ENCODE measurements at regions not wholly inside any gene's neighbourhood (a gene's known extent, or its start where the extent isn't known, plus 50 kb on each side); places are given as distances from the start of the nearest gene placed in this dataset.

DNA sequence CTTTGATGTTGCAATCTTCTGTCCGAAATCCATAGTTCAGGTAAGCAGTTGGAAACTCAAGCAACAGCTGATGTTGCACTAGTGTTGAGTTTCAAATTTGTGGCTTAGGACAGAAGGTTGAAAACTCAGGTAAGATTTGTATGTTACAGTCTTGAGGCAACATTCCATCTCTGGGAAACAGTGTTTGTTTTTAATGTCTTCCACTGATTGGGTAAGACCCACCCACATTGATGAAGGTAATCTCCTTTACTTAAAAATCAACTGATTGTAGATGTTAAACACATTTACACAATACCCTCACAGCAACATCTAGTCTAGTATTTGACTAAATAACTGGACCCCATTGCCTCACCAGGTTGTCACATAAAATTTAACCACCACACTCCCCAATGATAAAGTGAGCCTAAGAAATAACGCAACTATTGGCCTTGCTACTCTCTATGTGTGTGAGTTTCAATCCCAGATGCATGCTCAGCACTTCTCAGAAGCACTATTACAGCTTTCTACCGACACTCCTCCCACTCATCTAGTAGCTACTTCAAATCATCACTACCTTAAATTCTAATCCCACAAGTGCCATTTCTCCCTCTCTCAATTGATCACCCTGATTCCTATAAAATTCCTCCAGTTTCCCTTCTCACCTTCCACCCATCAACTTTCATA lies 164.0 kb downstream of the MBD2 start:
- TF ChIP-seq, protein P1, sequence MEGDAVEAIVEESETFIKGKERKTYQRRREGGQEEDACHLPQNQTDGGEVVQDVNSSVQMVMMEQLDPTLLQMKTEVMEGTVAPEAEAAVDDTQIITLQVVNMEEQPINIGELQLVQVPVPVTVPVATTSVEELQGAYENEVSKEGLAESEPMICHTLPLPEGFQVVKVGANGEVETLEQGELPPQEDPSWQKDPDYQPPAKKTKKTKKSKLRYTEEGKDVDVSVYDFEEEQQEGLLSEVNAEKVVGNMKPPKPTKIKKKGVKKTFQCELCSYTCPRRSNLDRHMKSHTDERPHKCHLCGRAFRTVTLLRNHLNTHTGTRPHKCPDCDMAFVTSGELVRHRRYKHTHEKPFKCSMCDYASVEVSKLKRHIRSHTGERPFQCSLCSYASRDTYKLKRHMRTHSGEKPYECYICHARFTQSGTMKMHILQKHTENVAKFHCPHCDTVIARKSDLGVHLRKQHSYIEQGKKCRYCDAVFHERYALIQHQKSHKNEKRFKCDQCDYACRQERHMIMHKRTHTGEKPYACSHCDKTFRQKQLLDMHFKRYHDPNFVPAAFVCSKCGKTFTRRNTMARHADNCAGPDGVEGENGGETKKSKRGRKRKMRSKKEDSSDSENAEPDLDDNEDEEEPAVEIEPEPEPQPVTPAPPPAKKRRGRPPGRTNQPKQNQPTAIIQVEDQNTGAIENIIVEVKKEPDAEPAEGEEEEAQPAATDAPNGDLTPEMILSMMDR (IDR thresholded peaks at IDR 0.05), result no peak
- H3K4me1 Mint-ChIP-seq, result no peaks in the 10 kb centered on the region
- no peak overlapping the region for H3K27ac Mint-ChIP-seq
- peaks cover 5% of the 10 kb centered on the region for H3K27me3 Mint-ChIP-seq (ENCODE audit: low read depth, poor library complexity)
- no peaks in the 10 kb centered on the region for H3K9me3 Mint-ChIP-seq
- DNase-seq, result no peak
- H3K4me3 Mint-ChIP-seq, result no peak overlapping the region
- no peaks in the 10 kb centered on the region for H3K36me3 Mint-ChIP-seq (ENCODE audit: low read depth)

DNA sequence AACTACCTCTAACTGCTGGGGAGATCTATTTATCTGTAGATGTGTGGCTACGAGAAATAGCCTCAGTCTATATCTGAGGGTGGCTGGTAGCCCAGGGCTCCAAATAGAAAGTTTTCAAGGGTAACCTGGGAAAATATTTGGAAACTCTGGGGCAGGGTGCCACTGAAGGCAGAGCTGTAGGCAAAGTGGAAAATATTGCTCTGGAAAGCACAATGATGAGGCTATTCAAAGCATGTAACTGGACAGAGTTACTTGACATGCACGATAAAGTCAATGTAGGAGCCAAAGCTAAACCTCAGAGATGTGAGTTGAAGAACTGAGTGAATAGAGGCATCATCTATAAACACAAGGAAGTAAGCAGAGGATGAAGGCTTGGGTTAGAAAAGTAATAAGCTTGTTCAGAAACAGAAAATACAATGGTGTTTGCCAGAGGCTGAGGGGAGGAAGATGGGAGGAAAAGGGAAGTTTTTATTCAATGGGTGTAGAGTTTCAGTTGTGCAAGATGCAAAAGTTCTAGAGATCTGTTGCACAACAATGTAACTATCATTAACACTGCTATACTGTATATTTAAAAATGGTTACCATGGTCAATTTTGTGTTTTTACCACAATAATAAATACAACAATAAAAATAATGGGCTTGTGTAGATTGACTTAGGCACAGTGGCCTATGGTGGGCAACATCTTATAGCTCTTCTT lies 171.6 kb downstream of the MBD2 start:
- TF ChIP-seq, protein P1 (IDR thresholded peaks at IDR 0.05), result no peak
- Mint-ChIP-seq H3K27me3 (ENCODE audit: low read depth, poor library complexity) (peaks cover 4% of the 10 kb centered on the region), H3K27ac (no peak overlapping the region), H3K36me3 (ENCODE audit: low read depth) (no peaks in the 10 kb centered on the region), H3K9me3 (no peaks in the 10 kb centered on the region), H3K4me1 (no peaks in the 10 kb centered on the region), H3K4me3 (no peak overlapping the region)
- no peak for DNase-seq

GRCh38 chr18:54052259-54052658 lies 172.2 kb downstream of the MBD2 start:
- Mint-ChIP-seq H3K4me3 (no peak overlapping the region), H3K27me3 (ENCODE audit: low read depth, poor library complexity) (peaks cover 4% of the 10 kb centered on the region), H3K9me3 (no peaks in the 10 kb centered on the region), H3K4me1 (no peaks in the 10 kb centered on the region), H3K27ac (no peak overlapping the region), H3K36me3 (ENCODE audit: low read depth) (no peaks in the 10 kb centered on the region)
- TF ChIP-seq, protein P1 (IDR thresholded peaks at IDR 0.05), result no peak
- no peak for DNase-seq

- H3K9me3 Mint-ChIP-seq, result no peaks in the 10 kb centered on the region
- peaks cover 3% of the 10 kb centered on the region for H3K27me3 Mint-ChIP-seq (ENCODE audit: low read depth, poor library complexity)
- TF ChIP-seq, protein P1 (IDR thresholded peaks at IDR 0.05), result no peak
These were observed 180.8 kb downstream of the MBD2 start for GRCh38 chr18:54043484-54044251.

DNA sequence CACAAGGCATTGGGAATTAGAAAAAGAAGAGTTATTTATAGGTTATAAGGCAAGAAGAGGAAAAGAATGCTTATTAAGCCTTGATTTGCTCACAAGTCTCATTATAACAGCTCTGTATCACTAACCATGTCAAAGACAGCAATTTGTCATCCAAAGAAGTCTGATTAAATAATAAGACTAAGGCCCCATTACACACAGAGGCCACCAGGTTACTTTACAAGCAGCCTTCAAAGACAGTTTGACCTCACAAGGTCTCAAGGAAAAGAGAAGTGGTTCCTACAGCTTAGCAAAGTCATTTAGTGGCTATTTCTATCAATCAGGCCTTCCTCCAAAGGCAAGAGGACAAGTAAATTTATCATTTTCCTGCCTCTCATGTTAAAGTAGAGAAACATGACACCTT lies 188.5 kb downstream of the MBD2 start:
- TF ChIP-seq, protein P1 (IDR thresholded peaks at IDR 0.05), result no peak
- Mint-ChIP-seq H3K9me3 (no peaks in the 10 kb centered on the region), H3K4me3 (no peak overlapping the region), H3K27me3 (ENCODE audit: low read depth, poor library complexity) (no peaks in the 10 kb centered on the region), H3K4me1 (peaks cover 15% of the 10 kb centered on the region), H3K27ac (no peak overlapping the region), H3K36me3 (ENCODE audit: low read depth) (no peaks in the 10 kb centered on the region)
- DNase-seq, result no peak

More at GRCh38 chr18:54043484-54044251, 180.8 kb downstream of the MBD2 start:
- Mint-ChIP-seq H3K4me1 (no peaks in the 10 kb centered on the region), H3K27ac (no peak overlapping the region), H3K4me3 (no peak overlapping the region), H3K36me3 (ENCODE audit: low read depth) (no peaks in the 10 kb centered on the region)
- no peak for DNase-seq

Data from nephron progenitor cell (in vitro differentiated cells).